NK-92 (cell line): ENCODE measurements at regions not wholly inside any gene's neighbourhood (a gene's known extent, or its start where the extent isn't known, plus 50 kb on each side); places are given as distances from the start of the nearest gene placed in this dataset.
"Not testable (repeated sequence)": the region's sequence is repeated elsewhere in the genome, so short reads cannot be mapped to it uniquely, and the experiment has no call there.

Experiments used
- DNase-seq: peaks from one replicate; lab custom pipeline; 2025; ENCODE audit not compliant: unreplicated experiment; lab: John Stamatoyannopoulos, UW

DNA sequence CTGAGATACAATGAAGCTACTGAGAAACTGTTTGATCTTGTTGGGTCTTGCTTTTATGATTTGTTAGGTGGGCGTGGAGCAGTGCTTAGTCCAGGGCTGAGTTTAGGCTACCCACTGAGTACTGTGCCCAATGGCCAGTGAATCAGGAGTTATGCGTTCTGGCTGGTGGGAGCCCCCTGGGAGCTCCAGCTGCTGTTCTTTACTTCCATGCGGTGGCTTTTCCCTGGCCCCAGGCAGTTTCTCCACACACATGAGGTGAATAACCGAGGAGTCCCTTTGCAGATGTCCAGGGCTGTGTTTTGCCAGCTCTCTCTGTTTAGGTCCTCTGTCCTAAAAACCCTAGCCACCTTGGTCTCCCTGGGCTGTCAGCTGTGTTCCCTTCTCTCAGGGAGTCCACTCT is 106.5 kb downstream of the KLF13 start:
- DNase-seq, result no peak

DNA sequence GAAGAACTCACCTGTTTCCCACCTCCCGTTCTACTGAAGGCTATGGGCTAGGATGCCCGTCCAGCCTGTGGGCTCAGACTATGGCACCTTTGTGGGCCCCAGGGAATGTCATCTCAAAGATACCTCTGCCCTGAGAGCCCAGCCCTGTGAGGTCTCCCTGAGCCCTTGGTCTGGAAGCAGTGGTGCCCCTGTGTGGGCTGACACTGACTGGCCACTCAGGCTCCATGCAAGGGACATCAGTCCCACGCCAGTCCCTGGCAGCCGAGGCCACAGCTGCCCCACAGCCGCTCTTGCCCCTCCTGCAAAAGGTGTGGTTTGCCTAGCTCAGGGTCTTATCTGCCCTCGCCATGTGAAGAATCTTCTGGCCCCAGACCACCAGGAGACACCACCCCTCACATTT is 106.9 kb downstream of the KLF13 start:
- no peak for DNase-seq

DNA sequence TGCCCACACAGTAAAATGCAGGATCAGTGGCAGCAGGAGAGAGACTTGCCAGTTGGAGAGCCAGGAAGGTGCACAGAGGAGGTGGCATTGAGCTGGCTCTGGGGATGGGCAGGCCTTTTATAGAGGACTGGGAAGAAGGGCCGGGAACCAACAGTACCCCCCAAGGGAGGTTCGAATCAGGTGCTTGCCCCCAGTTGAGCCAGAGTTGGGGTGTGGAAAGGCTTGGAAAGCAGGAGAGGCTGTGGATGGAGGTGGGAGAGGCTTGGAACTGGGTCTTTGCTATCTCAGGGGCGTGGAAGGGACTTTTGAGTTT is 107.6 kb downstream of the KLF13 start:
- no peak for DNase-seq

DNA sequence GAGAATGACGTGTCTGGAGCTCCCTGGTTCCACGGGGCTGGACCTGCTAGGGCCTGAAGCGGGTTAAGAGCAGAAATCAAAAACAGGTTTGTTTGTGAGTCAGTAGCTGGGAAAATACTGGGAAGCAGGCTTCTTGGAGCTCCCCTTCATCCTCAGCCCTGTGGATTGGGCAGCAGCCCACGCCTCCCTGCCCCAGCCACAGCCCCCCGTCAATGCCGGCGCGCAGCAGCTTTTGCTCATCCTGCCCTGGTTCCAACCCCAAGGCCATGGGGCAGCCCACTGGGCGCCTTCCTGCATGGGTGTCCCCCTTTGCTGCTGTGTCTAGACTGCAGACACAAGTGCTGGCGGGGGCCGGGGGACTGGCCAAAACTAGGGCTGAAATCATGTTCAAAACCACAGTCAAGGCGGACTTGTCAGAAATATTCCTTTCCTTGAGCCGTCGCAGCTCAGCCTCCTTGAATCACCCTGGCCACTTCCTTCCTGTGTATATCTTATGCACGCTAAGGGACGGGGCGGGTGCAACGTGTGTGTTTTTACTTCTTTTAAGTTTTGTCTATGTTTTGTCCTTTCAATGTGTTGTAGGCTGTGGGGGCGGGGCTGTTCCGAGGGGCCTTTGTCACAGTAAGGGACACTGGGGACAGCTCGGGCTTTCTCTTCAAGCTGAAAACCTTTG is 108.1 kb downstream of the KLF13 start:
- DNase-seq, result peak; percentile 26

DNA sequence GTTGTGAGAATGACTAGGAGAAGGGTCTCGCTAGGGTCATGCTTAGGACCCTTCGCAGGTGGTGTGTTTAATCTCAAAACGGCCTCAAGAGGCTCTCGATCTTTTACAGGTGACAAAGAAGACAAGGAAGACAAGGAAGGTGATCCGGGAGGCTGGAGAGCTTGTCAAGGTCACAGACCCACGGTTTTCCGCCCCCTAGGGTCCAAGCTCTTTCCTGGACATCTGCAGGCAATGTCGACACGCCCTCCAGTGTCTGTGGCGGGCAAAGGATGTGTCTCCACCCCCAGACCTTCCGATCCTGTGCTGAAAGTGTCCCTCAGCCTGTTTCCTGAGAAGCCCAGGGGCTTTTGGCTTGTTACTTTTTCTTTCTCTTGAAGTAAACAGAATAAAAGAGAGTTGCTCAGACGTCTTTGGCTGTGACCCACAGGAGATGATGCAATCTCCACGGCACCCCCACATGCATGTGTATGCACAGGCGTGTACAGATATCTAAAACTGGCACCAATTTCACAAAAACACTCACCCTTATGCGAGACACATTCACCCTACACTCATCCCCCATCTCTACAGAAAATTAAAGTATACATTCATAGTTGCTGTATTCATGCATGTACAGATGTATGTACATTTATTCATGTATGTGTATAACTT is 108.8 kb downstream of the KLF13 start:
- DNase-seq, result peak; percentile 28

DNA sequence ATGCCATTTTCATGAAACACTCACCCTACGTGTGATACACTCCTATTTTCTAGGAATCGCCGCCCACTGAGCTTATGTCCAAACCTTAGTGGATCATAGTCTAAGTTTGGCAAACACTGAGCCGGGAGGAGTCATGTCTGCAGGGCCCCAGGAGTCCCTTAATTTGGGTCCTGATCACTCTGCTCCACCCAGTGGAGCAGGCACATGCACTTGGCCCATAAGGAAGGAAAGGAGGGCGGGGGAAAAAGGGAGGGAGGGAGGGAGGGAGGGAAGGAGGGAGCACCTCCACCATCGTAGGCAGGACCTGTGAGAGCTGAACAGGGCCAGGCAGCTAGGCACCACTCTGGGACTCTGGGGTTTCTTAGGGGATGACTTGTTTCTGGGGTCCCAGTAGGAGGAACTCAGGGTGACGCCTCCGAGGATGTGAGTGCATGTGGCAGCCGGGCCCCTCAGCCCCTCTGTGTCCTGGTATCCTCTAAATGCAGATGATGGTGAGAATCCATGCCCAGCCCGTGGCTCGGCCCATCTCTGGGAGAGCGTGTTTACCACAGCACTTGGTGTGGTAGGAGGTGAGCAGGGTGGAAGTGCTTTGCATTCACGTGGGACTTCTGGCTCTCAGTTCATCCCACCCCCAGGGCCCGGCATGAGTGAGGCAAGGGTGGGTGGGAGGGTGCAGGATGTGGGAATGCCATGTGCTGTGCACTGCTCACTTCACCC is 109.4 kb downstream of the KLF13 start:
- no peak for DNase-seq

DNA sequence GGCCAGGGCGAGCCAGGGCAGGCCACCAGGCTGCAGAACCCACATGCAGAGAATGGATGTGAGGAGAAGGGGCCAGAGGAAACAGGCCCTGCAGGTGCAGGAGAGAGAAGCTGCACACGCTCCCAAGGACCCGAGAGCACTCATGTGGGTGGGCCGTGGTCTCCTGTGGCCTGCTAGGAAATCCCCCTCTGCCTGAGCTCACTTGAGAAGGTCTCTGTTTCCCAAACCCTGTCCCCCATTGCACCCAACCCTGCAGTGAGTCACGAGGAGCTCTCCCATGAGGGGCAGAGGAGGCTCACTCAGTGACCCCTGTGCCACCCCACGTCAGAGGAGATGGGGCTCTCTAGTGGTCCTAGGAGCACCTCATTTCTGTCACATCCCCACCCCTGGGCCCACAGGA is 111.1 kb downstream of the KLF13 start:
- DNase-seq, result no peak

DNA sequence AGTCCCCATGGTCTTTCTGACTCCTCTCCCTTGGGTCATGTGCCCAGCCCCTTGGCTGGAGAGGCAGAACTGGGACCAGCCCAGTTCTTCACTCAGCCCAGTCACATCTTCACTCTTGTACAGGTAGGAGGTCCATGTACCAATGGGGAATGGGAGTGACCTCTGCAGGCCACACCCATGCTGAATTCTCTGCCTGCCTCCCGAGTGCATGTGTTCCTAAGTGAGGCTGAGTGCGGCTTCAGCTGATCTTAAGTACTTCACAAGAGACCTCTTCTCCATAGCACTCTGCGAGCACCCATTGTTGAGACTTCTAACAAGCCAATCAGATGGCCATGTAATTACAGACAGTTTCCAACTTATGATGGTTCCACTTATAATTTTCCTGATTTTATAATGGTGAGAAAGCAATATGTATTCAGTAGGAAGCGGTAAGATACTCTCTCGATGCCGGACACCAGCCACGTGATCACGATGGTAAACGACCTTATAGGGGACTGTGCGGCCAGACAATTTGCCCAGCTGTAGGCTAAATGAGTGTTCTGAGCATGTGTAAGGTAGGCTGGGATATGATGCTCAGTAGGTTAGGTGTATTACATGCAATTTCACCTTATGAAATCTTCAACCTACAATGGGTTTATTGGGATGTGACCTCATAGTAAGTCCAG is 112.1 kb downstream of the KLF13 start:
- no peak for DNase-seq

DNA sequence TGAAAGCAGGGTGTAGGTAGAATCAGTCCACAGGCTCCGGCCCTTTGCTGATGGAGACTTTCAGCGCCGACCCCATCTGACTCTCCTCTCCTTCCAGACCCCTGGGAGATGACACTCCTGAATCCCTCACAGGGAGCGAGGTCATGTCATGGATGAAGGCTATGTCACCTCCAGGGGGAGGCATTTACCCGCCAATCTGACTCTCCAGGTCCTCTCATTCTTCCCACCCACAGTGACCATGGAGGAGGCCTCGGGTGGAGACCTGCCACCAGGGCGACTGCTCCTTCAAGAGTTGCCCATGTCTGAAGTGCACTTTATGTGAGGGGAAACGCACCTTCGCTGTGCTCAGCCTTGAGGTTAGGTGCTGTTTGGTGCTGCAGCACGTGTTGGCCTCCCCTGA is 112.7 kb downstream of the KLF13 start:
- DNase-seq, result no peak

DNA sequence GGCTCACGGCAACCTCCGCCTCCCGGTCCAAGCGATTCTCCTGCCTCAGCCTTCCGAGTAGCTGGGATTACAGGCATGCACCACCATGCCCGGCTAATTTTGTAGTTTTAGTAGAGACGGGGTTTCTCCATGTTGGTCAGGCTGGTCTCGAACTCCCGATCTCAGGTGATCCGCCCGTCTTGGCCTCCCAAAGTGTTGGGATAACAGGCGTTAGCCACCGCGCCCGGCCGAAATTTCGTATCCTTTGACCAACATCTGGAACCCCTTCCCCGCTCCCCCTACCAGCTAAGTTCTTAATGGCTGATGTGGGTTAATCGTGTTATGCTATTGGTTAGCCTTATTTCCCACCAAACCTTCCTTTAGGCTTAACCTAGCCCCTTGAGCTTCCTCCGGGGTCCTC is 113.6 kb downstream of the KLF13 start:
- not testable (repeated sequence) for DNase-seq

DNA sequence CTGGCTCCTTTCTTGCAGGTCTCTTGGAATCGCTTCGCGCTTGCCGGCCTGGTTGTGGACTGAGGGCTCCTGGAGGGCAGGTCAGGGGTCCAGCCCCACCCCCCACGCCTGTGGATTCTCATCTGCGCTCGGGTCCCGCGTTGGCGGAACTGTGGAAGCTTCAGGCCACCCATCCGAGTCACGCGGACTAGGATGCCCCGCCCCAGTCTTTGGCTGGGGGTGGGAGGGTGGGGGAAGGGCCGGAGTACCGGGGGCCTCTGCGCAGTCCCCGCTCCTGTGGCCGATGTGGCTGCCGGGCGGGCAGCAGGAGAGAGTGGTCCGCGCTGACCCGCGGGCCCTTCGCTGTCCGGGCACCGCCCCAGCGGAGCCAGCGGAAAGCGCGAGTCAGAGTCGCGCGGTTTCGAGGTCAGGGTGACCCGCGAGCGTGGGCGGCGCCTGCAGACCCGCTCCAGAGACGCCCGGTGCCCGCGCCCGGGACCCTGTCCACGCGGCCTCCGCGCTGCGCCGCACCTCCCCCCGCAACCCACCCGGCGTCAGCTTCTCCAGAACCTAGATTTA is 114.2 kb downstream of the KLF13 start:
- DNase-seq, result no peak

DNA sequence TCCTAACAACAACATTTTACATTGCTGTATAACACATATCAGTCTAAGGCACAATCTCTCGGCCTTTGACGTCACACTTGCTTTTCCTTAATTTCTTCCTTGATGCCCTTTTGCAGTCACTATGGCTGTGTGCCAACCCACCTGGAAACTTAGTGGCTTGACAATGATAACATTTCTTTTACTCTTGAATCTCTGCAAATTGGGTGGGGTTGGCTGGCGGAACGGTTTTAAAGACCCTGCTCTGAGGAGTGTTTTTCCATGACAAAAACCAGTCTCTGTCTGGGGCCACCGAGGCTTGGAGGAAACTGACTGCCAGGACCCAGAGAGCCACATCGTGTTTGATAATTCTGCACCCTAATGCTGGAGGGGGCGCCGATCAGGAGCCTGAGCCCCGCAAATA is 115.6 kb downstream of the KLF13 start:
- no peak for DNase-seq

DNA sequence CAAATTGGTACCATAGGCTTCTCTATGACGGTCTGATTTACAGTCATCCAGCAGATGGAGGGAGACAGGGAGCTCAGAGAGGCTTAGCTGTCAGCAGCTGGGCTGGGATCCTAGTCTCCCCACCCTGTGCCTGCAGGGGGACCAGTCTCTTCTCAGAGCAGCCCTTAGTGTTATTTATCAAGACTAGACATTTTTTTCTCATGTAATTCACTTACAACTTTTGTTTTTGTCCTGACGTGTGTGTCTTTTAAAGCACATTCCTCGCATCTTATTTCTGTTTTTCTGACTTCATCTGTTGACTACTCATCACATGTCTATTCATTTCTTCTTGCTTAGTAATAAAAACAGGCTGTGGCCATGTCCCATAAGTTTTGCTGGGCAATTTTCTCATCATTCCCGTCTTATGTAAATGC is 116.1 kb downstream of the KLF13 start:
- no peak for DNase-seq

DNA sequence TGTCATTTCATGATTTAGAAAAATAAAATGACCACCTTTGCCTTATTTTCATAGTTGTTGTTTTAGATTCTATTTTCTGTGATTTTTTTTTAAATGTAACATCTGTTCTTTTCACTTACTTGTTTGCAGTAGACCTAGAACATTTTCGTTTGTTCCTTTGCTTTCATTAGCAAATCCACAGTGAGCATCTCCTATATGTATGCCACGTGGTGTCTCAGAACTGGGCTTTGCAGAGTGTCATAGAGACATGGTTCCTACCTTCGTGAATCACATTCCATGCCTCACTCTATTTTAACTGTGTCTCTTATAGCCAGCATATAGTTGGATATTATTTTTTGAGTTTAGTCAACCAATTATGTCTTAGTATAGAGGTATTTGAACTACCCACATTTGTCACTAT is 118.2 kb downstream of the KLF13 start:
- no peak for DNase-seq

DNA sequence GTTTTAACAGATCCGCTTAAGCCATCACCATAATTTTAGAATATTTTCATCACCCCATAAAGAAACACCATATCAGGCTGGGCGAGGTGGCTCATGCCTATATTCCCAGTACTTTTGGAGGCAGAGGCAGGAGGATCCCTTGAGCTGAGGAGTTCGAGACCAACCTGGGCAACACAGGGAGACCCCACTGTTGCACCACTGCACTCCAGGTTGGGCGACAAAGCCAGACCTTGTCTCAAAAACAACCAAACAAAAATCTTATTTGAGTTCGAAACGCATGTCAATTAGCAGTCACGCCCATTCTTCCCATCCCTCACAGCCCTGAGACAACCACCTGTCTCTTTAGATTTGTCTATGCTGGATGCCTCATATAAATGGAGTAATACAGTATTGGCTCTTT is 119.9 kb downstream of the KLF13 start:
- DNase-seq, result no peak

DNA sequence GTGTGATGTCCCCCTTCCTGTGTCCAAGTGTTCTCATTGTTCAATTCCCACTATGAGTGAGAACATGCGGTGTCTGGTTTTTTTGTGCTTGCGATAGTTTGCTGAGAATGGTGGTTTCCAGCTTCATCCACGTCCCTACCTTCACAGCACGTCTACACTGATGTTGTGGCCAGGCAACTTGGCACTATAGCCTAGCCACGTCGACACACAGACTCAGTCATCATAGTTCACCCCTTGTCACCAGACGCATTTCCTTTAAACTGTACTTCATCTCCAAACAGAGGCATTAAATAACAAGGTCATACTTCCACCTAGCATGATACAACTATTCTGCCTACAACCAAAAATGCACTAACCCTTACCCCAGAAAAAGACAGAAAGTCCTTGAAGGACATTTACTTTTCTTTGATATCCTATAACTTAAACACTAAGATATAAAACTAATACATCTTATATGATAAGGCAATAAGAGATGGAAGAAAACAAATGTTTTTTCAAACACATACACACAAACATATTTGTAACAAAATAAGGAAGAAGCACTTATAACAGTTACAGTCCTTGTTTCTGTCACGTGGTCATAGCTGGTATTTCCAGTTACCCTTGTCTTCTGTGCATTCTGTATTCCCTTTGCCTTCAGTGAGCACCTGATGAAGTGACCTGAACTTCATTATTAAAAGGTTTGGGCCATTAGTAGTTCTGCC is 121.4 kb downstream of the KLF13 start:
- DNase-seq, result no peak

DNA sequence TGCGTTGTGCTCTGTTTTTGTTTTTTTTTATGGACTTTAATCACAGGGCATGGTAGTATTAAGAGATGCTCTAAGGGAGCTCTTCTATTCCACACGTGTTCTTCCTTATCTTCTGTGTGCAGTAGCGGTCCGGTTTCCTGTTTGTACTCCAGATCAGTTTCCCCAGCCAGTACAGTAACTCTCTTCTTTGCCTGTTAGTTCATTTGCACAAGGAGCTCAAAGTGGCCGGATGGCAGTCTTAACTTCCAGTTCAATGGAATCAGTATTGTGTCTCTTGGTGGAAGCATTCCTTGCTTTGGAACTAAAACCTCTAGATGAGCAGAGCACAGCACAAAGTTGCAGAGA is 122.0 kb downstream of the KLF13 start:
- DNase-seq, result no peak

DNA sequence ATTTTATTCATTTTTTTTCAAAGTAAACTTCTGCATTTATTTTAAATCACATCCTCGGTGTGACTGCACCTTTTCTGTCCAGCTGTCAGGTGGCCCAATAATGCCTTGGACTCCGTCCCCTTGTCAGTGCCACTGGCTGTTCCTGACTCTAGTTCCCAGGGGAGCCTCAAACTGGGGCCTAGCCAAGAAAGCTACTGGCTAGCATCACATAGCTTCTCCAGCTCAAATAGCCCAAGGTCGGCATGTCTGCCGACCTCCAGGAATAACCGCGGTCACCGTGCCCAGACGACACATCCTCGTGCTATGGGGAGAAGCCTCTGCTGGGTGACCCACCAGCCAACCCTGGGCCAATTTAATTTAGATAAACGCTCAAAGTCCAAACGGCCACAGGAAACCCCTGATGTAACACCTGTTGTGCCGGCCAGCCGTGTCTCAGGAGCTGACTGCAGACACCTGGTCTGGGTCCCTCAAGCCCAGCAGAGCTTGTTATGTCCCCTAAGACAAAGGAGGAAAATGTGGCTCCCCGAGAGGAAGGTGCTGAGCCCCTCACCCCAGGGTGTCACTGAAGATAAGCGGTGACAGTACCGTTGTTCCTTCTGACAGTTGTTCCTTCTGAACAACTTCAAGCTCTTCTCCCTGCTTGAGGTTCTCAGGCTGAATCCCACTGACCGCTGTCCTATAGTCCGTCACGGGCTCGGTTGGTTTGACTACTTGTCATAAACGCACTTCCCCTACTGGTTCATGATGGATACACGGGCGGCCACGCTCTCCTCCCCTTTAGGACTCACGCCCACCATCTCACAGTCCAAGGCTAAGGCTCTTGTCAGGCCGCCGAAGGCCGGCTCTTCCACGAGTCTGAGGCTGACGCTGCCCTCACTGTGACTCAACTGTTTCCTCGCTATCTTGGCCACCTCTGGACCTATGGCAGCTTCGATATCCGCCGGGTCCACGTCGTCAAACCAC is 126.2 kb downstream of the KLF13 start:
- no peak for DNase-seq

DNA sequence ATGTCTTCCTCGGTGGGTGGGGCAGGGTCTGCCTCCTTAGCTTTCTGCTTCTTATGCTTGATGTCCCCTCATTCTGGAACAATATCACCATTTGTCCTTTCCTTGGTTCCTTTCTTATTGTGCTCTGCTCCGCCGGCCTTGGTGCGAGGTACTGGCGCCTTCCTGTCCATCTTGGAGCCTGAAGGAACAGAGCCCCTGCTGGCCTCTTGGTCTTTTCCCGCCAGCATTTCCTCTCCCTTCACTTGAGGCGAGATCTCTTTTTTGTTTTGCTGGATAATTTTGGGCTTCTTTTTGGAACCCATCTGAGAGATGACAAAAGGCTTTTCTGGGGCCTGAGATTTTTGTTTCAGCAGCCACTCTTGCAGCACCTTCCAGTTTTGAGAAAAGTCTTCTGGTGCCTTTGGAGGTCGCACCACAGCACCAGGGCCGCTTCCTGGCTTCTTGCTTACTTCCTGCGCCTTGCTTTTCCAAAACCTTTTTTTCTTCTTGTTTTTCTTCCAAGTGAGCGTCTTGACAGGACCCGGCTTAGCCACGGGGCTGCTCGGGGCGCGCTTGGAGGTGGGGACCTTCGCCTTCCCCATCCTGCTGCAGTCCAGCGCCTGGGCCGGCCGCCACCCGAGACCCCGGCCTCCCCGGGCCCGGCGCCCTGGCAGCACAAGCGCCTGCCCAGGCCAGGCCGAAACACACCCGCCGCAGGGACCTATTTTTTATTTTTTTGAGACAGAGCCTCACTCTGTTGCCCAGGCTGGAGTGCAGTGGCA is 127.1 kb downstream of the KLF13 start:
- no peak for DNase-seq
